GM20431 (cell line): ENCODE measurements at regions not wholly inside any gene's neighbourhood (a gene's known extent, or its start where the extent isn't known, plus 50 kb on each side); places are given as distances from the start of the nearest gene placed in this dataset.
"Not testable (repeated sequence)": the region's sequence is repeated elsewhere in the genome, so short reads cannot be mapped to it uniquely, and the experiment has no call there.

Experiments used
- in situ Hi-C: fragments of 300-500 bp; cut with MseI, MboI; formaldehyde crosslinking; loops from one replicate; pipeline ENCODE4 v1.15.0; 2020; ENCODE audit warnings: low sequenced_read_pairs; ENCODE audit not compliant: unreplicated experiment

- in situ Hi-C loops = no loop called here
These were observed 57.4 kb downstream of the ZNF648 start for GRCh38 chr1:182003953-182004586.

DNA sequence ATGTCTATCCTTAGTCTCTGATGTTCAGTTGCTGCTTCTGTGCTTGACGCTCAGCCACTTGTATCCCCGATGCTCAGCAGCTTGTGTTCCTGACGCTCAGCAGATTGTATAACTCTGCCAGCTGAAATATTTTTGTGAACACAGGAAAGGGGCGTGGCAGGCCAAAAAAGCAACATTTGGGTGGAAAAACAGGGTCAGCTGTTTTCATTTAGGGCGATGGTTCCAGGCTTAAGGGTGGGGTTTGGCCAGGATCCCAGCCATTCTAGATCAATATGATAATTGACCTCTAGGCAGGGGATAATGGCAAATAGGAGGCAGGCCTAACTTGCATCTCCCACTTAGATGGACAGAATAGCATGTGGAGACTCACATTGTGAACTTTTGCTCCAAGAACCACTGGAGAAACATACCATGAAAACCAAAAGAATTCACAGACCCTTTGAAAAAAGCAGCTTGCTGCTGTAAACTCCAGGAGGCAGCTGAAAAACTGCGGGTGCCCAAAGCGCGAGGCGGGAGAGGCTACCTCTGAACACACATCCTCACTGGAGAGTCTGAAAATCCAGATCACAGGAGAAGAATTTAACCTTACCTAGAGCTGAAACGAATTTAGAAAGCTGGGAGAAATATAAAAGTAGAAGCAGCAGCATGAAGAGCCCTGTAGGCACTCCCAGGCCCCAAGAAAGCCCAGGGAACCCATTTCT lies 58.3 kb downstream of the ZNF648 start:
- in situ Hi-C loops = no loop called here

DNA sequence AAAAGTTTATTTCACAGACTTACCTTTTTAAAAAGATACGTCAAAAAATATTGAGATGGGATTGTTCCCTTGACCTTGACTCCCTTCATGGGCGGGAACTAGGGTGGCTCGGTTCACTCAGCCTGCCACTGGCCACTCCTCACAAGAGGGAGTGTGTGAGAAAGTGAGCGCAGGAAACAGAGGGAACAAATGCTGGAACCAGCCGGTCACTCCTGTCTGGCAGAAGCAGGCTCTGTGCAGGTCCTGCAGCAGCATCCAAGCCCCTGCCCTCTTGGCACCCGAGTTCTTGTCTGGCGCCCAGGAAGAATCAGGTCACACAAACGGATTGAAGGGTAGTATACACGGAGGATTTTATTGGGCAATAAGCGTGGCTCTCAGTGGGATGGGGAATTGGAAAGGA lies 58.9 kb downstream of the ZNF648 start:
- in situ Hi-C loops = no loop called here

DNA sequence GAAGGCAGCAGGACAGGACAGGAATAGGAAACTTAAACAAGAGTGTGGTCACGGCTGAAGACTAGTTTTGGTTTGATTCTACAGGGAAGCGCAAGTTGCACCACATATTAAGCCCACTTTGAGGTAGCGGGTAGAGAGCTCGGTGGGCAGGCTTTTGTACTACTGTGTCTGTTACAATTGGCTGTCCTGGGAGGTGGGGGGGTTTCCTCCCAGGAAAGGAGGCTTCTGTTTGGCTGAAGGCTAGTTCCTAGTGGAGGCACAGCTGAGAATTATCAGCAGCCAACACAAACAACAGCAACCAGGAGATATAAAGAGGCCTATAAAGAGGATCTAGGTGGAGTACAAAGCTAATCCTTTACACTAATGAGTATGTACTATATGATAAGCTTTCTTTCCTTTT lies 62.7 kb downstream of the ZNF648 start:
- in situ Hi-C loops = no loop called here

- in situ Hi-C loops = no loop called here
These were observed 69.4 kb downstream of the ZNF648 start for GRCh38 chr1:181992072-181992471.

DNA sequence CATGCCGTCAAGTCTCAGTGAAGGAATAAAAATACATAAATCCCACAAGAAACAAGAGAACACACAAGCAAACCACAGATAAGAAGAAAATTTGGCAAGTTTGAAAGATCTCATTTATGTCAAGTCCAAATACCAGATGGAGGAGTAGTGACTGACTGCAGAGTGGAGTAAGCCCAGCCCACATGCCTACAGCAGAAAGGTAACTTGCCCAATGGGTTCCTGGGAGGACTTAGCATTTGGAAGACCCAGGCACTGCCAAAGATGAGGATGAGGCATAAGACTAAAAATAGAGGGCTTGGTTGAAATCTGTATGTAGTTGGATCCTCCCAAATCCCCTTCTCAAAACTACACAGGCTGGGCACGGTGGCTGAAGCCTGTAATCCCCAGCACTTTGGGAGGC lies 70.8 kb downstream of the ZNF648 start:
- in situ Hi-C loops = no loop called here

DNA sequence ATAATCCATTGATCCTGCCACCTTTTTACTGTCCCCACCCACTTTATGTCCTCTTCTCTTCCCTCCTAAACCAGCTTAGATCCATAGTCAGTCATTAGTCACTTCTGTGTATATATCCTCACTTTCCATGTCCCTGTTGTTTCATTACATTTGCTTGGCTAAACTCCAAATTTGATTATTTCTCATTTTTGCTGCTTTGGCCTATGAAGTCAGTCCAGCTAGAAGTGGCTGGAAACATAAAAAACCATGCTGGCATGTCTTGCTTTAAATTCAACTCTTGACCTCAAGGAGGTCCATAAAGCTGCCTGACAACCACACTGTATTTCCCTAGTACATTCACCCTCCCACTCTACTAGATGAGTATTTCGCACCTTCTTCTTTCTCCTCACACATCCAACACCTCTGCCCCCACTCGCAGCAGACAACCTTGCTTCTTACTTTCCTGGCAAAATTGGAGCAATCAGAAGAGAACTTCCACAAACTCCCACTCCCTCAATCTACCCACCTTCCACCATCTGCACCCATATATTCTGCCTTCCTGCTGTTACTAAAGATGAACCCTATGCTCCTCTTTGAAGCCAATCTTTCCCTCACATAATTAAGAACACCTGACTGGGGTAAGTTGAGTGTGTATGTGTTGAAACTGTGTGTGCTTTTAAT lies 72.1 kb downstream of the ZNF648 start:
- in situ Hi-C loops = no loop called here

GRCh38 chr1:181987996-181988395 lies 73.5 kb downstream of the ZNF648 start:
- in situ Hi-C loops = no loop called here

DNA sequence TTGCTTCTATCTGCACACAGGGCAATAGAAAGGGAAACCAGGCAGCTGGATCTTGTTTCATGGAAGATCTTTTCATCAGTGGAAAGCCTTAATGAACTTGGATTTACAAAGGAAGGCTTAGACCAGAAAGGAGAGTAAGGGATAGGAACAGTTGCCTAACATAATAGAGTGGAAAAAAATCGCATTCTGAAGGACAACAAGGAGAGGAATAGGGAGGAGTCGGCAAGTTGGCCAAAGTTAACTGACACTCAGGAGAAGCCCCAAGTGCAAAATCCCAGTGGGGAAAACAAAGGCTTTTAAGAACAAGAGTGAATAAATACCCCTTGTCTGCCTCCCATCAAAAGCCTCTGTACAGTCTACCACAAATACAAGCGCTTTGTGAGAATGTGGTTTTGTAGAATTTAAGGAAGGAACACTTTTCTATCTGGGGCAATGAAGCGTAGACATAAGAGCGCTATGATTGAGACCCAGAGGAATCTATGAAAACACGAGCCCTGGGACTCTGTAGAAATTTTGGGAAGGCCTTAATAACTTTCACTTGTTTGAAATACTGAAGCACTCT lies 74.1 kb downstream of the ZNF648 start:
- in situ Hi-C loops = no loop called here

- in situ Hi-C loops = no loop called here
These were observed 74.6 kb downstream of the ZNF648 start for GRCh38 chr1:181986907-181987305.

GRCh38 chr1:181985936-181986906 lies 75.3 kb downstream of the ZNF648 start:
- in situ Hi-C loops = no loop called here

GRCh38 chr1:181985281-181985680 lies 76.2 kb downstream of the ZNF648 start:
- in situ Hi-C loops = no loop called here

DNA sequence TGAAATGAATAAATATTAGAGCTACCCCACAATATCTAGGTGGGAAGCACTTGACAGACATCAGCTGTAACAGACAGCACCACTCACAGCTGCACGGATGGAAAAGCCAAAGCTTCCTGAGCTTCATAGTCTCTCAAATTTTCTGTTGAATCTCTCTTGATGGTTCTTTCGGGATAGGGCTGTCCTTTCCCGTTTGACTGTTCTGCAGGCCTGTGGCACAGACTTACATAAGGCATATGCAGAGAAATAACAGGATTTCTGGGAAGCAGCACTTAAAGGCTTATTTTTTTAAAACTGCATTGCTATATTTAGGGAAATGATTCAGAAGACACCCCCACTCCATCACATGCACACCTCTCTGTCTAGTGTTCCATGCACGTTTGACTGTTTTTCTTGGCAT lies 77.5 kb downstream of the ZNF648 start:
- in situ Hi-C loops = no loop called here

DNA sequence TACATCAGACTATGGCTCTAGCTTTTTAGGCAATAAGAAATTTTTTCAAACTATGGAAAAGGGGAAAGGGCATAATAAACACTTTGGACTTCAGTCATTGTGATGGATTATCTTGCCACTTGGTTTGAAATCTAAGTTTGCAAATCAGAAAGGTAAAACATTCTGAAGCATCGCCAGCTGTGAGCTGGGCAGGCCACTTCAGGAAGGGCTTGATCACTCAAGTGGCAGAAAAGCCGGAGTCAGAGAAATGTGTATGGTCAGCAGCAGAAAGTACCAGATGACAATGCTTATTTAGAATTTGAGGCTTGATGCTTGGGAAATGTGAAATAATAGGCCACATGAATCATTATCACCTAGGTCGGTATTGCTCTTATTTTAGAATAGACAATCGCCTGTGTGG lies 79.7 kb downstream of the ZNF648 start:
- in situ Hi-C loops = no loop called here

- in situ Hi-C loops = no loop called here
These were observed 89.3 kb downstream of the ZNF648 start for GRCh38 chr1:181972256-181972655.

DNA sequence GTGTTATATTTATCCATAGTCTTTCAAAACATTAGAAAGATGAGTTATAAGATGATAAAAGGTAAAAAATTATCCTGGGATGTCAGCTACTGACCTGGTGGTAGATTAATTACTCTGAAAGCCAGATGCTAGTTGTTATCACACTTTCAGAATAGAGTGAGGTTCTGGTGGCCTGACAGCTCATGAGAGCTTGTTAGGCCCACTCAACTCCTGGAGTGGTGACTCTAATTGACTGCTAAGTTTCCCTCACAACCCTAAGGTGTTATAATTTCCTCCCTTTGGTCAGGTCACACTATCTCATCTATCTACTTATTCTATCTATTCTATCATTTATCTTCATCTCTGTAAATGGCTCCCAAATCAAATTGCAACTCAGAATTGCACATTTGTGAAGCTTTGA lies 90.1 kb downstream of the ZNF648 start:
- in situ Hi-C loops = no loop called here

DNA sequence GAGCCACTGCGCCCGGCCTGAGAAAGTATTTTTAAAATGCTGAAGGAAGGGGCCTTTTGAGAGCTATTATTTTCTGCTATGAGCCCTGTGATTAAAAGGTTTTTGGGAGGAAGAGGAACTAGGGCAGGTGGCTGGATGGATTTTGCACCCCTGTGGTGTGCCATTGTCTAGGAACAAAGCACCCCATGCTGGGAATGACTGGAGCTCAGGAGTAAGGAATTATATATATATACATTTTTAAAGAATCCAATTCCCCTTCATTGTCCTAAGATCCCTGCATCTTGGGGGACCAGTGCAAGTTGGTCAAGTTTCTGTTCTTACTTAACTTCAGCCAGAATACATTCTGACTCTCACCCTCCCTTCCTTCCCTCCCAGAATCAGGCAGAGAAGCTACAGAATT lies 91.6 kb downstream of the ZNF648 start:
- in situ Hi-C loops = no loop called here

DNA sequence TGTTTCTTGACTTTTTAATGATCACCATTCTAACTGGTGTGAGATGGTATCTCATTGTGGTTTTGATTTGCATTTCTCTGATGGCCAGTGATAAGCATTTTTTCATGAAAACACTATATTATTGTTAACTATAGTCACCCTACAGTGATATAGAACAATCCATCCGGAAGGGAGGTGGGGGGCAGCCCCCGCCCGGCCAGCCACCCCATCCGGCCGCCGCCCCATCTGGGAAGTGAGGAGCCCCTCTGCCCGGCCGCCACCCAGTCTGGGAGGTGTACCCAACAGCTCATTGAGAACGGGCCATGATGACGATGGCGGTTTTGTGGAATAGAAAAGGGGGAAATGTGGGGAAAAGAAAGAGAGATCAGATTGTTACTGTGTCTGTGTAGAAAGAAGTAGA lies 106.8 kb downstream of the ZNF648 start:
- in situ Hi-C loops = not testable (repeated sequence)

DNA sequence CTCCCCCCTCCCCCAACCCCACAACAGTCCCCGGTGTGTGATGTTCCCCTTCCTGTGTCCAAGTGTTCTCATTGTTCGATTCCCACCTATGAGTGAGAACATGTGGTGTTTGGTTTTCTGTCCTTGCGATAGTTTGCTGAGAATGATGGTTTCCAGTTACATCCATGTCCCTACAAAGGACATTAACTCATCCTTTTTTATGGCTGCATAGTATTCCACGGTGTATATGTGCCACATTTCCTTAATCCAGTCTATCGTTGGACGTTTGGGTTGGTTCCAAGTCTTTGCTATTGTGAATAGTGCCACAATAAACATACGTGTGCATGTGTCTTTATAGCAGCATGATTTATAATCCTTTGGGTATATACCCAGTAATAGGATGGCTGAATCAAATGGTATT lies 107.3 kb downstream of the ZNF648 start:
- in situ Hi-C loops = not testable (repeated sequence)

DNA sequence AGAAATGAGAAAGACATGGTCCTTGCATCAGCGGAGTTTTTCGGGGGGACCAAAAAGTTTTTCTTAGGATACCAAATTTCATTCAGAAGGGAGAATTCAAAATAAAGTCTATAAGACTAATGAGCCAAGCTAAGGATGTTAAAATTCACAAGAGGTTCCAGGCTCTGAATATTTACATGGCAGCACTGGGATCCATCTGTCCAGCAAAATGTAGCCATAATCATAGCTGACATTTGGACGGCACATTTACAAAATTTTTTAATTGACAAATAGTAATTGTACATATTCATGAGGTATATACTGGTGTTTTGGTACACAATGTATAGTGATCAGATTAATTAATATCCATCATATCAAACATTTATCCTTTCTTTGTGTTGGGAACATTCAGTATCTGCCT lies 107.9 kb downstream of the ZNF648 start:
- in situ Hi-C loops = no loop called here
